Gastroesophageal sphincter (tissue), 4 donors: ENCODE measurements at regions not wholly inside any gene's neighbourhood (a gene's known extent, or its start where the extent isn't known, plus 50 kb on each side); places are given as distances from the start of the nearest gene placed in this dataset.

Source experiments
- ATAC-seq: fragments of 150-250 bp; one replicate; pipeline ENCODE4 v1.9.1; 2016; ENCODE audit warnings: mild to moderate bottlenecking, moderate library complexity
- H3K27ac ChIP-seq, 4 donors: fragments of 200-600 bp; sonication (generic) in 3 of 4; 1 replicate in 3 of 4; 2 replicates in 1 of 4; pipeline ENCODE4 v1.5.1; 2016 to 2019
- H3K27me3 ChIP-seq: fragments of 200-600 bp; sonication (generic); one replicate; pipeline ENCODE4 v1.5.1; 2019
- H3K36me3 ChIP-seq, 2 donors: fragments of 200-600 bp; sonication (generic); one replicate each; pipeline ENCODE4 v1.5.1; 2019; ENCODE audit warnings: control low read depth in 1 of 2
- H3K4me1 ChIP-seq, 3 donors: fragments of 200-600 bp; sonication (generic); 1 replicate in 2 of 3; 2 replicates in 1 of 3; pipeline ENCODE4 v1.5.1; 2016 to 2019; ENCODE audit warnings: control low read depth in 2 of 3
- H3K4me3 ChIP-seq, 2 donors: fragments of 200-600 bp; sonication (generic); one replicate each; pipeline ENCODE4 v1.5.1; 2019; ENCODE audit warnings: mild to moderate bottlenecking in 1 of 2, moderate library complexity in 1 of 2
- H3K9me3 ChIP-seq, 3 donors: fragments of 200-600 bp; sonication (generic); one replicate each; pipeline ENCODE4 v1.5.1; 2017 to 2019; ENCODE audit warnings: control low read depth in 2 of 3
- CTCF ChIP-seq, 4 experiments: fragments of 200-600 bp in 2 of 4; fragments of 450-650 bp in 2 of 4; sonication (generic) in 1 of 4; IDR thresholded peaks; one replicate each; pipeline ENCODE4 v1.5.1; 2017 to 2019; ENCODE audit warnings: antibody characterized with exemption in 4 of 4, mild to moderate bottlenecking in 2 of 4, moderate library complexity in 2 of 4
- EP300 ChIP-seq: sonication (generic); formaldehyde crosslinking; IDR thresholded peaks from one replicate; pipeline ENCODE4 v1.6.1; 2017; ENCODE audit warnings: antibody characterized with exemption, mild to moderate bottlenecking
- POLR2A ChIP-seq, 2 donors: fragments of 450-650 bp; IDR thresholded peaks; one replicate each; pipeline ENCODE4 v1.6.1; 2017; ENCODE audit warnings: antibody characterized with exemption in 2 of 2, mild to moderate bottlenecking in 2 of 2, moderate library complexity in 1 of 2
- POLR2AphosphoS5 ChIP-seq: sonication (generic); formaldehyde crosslinking; IDR thresholded peaks from one replicate; pipeline ENCODE4 v1.6.1; 2017; ENCODE audit warnings: antibody characterized with exemption
- WGBS, 2 donors: methylation state at CpG; one replicate each; pipeline ENCODE4 v1.1.5; 2018; ENCODE audit warnings: low coverage in 1 of 2; 5-methylcytosine and 5-hydroxymethylcytosine counted together

- Histone ChIP-seq H3K27ac (no peak overlapping the region), H3K27me3 (no peaks in the 10 kb centered on the region), H3K36me3 (no peaks in the 10 kb centered on the region), H3K9me3 (peaks cover 0 to 5% (median 0%) of the 10 kb centered on the region in 3 donors), H3K4me3 (no peak overlapping the region), H3K4me1 (no peaks in the 10 kb centered on the region)
- 79% methylated on average over 1 of the region's 1 CpG; no CpG with 5 or more reads in 1 of the 2 donors for WGBS, 2 donors
- TF ChIP-seq POLR2A (IDR thresholded peaks at IDR 0.05) (no peak), POLR2AphosphoS5 (no peak), CTCF (IDR thresholded peaks at IDR 0.05) (no peak), EP300 (no peak)
- ATAC-seq, result no peak
Observed at GRCh38 chr7:46515844-46516590, 594.9 kb upstream of the IGFBP3 start.

GRCh38 chr7:46513447-46513848 lies 592.4 kb upstream of the IGFBP3 start:
- Histone ChIP-seq H3K4me1 (no peaks in the 10 kb centered on the region), H3K9me3 (peaks cover 0 to 14% (median 0%) of the 10 kb centered on the region in 3 donors), H3K36me3 (no peaks in the 10 kb centered on the region), H3K27me3 (no peaks in the 10 kb centered on the region), H3K27ac (no peak overlapping the region), H3K4me3 (no peak overlapping the region)
- ATAC-seq, result no peak
- WGBS, 2 donors, result 23 to 33% methylated on average over 3 of the region's 3 CpGs
- TF ChIP-seq POLR2AphosphoS5 (no peak), CTCF (IDR thresholded peaks at IDR 0.05) (no peak), EP300 (no peak), POLR2A (IDR thresholded peaks at IDR 0.05) (no peak)

GRCh38 chr7:46512891-46513413 lies 591.9 kb upstream of the IGFBP3 start:
- no peaks in the 10 kb centered on the region for H3K27me3 ChIP-seq
- H3K9me3 ChIP-seq, result peaks cover 0 to 15% (median 0%) of the 10 kb centered on the region in 3 donors
- no peak overlapping the region for H3K4me3 ChIP-seq
- 63 to 74% methylated on average over 3 to 4 of the region's 4 CpGs for WGBS, 2 donors
- peak; percentile 41 for ATAC-seq
- no peaks in the 10 kb centered on the region for H3K36me3 ChIP-seq
- H3K27ac ChIP-seq, result no peak overlapping the region
- no peak for TF ChIP-seq EP300
- no peak for TF ChIP-seq POLR2A (IDR thresholded peaks at IDR 0.05)
- TF ChIP-seq CTCF (IDR thresholded peaks at IDR 0.05), result no peak
- no peak for TF ChIP-seq POLR2AphosphoS5
- no peaks in the 10 kb centered on the region for H3K4me1 ChIP-seq

GRCh38 chr7:46511442-46512215 lies 590.6 kb upstream of the IGFBP3 start:
- peaks cover 0 to 15% (median 0%) of the 10 kb centered on the region in 3 donors for H3K9me3 ChIP-seq
- H3K27me3 ChIP-seq, result no peaks in the 10 kb centered on the region
- no peaks in the 10 kb centered on the region for H3K36me3 ChIP-seq
- ATAC-seq, result no peak
- TF ChIP-seq CTCF (IDR thresholded peaks at IDR 0.05) (no peak), EP300 (no peak), POLR2AphosphoS5 (no peak), POLR2A (IDR thresholded peaks at IDR 0.05) (no peak)
- WGBS, 2 donors, result 68 to 76% methylated on average over 3 of the region's 3 CpGs
- no peak overlapping the region for H3K27ac ChIP-seq
- no peaks in the 10 kb centered on the region for H3K4me1 ChIP-seq
- no peak overlapping the region for H3K4me3 ChIP-seq
